ENCODE measurements at regions not wholly inside any gene's neighbourhood (a gene's known extent, or its start where the extent isn't known, plus 50 kb on each side); places are given as distances from the start of the nearest gene placed in this dataset.
"Not testable (repeated sequence)": the region's sequence is repeated elsewhere in the genome, so short reads cannot be mapped to it uniquely, and the experiment has no call there.

DNA sequence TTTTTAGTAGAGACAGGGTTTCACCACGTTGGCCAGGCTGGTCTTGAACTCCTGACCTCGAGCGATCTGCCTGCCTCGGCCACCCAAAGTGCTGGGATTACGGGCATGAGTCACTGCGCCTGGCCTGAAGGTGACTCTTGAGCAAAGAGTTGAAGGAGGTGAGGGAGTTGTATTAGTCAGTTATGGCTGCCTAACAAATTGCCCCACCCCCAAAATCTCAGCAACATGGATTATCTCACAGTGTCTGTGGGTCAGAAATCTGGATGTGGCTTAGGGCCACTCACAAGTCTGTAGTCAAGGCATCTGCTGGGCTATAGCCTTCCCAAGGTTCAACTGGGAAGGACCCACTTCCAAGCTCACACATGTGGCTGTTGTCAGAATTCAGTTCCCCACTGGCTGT, 52.8 kb upstream of the ADGRE5 start:
- FAIRE-seq: no peak

GRCh38 chr19:14327061-14327460, 54.2 kb upstream of the ADGRE5 start:
- FAIRE-seq: not testable (repeated sequence)

DNA sequence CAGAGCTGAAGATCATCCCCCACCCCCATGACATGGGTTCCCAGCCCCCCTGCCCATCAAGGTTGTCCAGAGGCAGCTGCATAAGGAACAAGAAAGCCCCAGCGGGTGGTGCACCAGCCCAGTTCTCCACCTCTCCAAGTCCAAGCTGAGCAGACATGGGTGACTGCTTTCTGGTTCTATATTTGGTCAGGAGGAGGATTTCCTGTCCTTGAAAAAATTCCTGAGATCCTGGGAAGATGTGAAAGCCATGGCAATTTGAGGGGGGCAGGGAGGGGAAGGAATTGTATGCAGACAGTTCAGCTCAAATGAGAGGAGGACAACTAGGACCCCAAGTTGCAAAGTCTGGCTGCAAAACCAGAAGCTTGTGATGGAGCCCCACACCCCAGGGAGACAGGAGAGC, 55.4 kb upstream of the ADGRE5 start:
- FAIRE-seq: no peak

DNA sequence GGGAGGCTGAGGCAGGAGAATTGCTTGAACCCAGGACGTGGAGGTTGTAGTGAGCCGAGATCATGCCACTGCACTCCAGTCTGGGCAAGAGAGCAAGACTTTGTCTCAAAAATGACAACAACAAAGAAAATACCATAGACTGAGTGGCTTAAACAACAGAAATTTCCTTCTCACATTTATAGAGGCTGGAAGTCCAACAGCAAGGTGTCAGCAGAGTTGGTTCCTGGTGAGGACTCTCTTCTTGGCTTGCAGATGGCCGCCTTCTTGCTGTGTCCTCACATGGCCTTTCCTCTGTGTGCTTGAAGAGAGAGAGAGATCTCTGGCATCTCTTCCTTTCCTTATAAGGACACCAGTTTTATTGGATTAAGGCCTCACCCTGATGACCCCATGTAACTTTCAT, 56.1 kb upstream of the ADGRE5 start:
- FAIRE-seq: no peak

DNA sequence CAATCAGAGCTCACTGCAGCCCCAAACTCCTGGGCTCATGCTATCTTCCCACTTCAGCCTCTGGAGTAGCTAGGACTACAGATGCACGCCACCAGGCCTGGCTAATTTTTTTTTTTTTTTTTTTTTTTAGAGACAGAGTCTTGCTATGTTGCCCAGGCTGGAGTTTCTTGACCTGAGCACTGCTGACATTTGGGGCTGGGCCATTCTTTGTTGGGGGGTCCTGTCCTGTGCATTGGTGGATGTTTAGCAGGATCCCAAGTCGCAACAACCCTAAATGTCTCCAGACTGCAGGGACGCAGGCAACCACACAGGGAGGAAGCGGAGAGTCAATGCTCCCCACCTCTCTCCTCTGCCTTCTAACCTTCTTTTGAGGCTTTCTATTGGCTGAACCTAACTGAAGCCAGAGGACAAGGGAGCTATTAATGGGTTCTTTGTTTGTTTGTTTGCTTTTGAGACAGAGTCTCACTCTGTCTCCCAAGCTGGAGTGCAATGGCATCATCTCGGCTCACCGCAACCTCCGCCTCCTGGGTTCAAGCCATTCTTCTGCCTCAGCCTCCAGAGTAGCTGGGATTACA, 58.3 kb upstream of the ADGRE5 start:
- no peak for FAIRE-seq

DNA sequence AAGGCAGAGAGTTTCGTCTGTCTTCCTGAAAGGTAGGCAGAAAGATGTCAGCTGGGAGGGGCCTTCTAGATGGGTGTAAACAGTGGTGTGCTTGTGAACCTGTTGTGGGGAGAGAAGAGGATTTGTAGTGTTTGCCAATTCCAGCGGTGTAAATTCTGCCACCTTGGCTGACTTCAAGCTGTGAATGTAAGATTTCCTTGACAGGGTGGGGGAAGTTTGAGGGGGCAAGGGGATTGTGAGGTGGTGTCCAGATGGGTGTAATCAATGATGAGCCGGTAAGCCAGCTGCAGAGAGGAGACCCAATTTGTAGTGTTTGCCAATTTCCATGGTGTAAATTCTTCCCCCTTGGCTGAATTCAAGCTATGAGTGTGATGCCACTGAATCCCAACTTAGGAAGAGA, 61.0 kb upstream of the ADGRE5 start:
- no peak for FAIRE-seq

DNA sequence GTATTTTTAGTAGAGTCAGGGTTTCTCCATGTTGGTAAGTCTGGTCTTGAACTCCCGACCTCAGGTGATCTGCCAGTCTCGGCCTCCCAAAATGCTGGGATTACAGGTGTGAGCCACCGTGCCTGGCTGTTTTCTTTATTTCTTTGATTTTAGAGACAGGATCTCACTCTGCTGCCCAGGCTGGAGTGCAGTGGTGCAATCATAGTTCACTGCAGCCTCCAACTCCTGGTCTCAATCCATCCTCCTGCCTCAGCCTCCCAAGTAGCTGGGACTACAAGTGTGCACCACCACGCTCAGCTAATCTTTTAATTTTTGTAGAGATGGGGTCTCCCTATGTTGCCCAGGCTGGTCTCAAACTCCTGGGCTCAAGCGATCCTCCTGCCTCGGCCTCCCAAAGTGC, 61.5 kb upstream of the ADGRE5 start:
- not testable (repeated sequence) for FAIRE-seq

DNA sequence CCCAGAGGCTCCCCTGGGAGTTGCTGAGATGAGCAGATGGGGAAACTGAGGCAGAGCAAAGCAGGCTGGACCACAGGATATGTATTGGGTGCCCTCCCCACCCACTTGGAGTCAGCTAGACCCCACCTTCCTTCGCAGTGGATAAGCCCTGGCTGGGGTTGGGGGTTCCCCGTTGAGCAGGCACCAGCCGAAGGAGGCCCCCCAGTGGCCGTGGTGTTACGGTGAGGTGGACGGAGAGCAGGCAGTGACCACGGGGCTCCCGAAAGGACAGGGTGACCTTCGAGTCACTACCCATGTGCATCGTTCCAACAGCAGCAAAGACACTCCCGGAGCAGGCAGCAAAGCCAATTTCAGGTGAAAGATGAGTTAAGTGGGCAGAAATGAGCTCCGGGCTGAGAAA, 62.4 kb upstream of the ADGRE5 start:
- FAIRE-seq: no peak

GRCh38 chr19:14317157-14317556, 64.1 kb upstream of the ADGRE5 start:
- FAIRE-seq: no peak

GRCh38 chr19:14315433-14315832, 65.8 kb upstream of the ADGRE5 start:
- FAIRE-seq: no peak

GRCh38 chr19:14310055-14310454, 71.2 kb upstream of the ADGRE5 start:
- no peak for FAIRE-seq

- no peak for FAIRE-seq
Measured at GRCh38 chr19:14305706-14306105, 75.5 kb upstream of the ADGRE5 start.

DNA sequence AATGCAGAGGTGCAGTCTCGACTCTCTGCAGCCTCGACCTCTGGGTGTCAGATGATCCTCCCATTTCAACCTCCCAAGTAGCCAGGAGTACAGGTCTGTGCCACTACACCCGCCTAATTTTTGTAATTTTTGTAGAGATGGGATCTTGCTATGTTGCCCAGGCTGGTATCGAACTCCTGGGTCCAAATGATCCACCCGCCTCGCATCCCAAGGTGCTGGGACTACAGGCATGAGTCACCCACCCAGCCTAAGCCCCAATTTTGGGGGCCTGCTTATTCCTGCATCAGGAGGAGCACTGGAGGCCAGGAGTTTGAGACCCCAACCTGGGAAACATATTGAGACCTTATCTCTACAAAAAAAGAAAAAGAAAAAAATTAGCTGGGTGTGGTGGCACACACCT, 80.1 kb upstream of the ADGRE5 start:
- FAIRE-seq: no peak

DNA sequence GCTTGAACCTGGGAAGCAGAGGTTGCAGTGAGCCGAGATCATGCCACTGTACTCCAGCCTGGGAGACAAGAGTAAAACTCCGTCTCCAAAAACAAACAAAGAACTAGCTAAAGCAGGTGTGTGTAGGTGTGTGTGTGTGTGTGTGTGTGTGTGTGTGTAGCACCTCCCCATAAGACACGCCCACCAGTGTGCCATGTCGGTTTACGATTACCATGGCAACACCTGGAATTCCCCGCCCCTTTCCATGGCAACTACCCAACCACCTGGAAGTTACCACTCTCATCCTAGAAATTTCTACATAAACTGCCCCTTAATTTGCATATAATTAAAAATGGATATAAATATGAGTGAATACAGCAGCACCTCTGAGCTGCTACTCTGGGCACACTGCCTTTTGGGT, 80.9 kb upstream of the ADGRE5 start:
- FAIRE-seq: no peak

DNA sequence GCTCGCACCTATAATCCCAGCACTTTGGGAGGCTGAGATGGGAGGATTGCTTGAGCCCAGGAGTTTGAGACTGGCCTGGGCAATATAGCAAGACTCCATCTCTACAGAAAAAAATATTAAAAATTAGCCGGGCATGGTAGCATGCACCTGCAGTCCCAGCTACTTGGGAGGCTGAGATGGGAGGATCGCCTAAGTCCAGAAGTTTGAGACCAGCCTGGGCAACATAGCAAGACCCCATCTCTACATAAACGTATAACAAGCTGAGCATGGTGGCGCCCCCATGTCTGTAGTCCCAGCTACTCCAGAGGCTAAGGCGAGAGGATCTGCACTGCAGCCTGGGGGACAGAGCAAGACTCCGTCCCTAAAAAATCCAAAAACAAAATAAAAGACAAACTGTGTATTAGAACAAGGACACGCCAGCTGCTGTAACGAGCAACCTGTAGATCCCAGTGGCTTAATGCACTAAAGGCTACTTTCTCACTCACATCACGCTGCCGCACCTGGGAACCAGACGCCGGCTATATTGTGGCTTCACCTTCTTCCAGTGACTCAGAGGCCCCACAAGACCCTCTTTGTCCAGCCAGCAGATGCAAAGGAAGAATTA, 81.9 kb upstream of the ADGRE5 start:
- not testable (repeated sequence) for FAIRE-seq

- not testable (repeated sequence) for FAIRE-seq
Measured at GRCh38 chr19:14297883-14298576, 83.2 kb upstream of the ADGRE5 start.

- FAIRE-seq: not testable (repeated sequence)
Measured at GRCh38 chr19:14294974-14295373, 86.3 kb upstream of the ADGRE5 start.

DNA sequence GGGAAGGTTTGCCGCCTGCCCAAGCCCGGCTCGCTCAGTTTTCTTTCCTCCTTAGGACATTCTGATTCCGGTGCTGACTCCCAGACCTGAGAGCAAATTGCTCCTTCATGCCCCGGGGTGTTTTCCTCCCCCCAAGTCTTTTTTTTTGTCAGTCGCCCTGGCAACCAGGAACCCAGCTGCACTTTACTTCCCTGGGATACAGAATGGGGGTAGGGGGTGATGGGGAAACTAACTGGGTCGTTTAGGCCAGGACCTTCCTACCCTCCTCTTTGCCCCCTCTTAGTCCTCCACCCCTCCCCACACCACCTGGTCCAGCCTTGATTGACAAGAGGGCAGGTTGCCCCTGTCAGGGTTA, 87.5 kb upstream of the ADGRE5 start:
- not testable (repeated sequence) for FAIRE-seq

GRCh38 chr19:14293101-14293815, 87.3 kb upstream of the ADGRL1 start:
- FAIRE-seq: not testable (repeated sequence)

DNA sequence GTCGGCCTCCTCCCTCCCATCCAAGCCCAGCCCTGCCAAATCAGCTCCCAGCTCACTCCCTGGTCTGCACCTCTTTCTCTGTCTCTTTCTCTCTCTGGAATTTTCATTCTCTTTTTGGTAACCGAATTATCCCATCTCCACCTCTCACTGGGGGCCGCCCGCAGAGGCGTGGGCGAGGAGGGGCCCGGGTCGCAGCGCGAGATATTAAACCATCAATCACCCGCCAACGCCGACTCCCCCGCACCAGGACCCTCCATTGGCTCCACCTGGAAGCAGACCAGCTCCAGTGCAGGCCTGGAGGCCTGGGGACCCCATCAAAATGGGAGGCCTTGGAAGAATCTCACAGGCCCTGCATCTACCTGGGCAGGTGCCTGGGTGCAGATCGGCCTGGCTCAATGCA, 83.8 kb upstream of the ADGRL1 start:
- FAIRE-seq: not testable (repeated sequence)

GRCh38 chr19:14287837-14288236, 81.9 kb upstream of the ADGRL1 start:
- FAIRE-seq: not testable (repeated sequence)

- FAIRE-seq: not testable (repeated sequence)
Measured at GRCh38 chr19:14286594-14286993, 80.6 kb upstream of the ADGRL1 start.

DNA sequence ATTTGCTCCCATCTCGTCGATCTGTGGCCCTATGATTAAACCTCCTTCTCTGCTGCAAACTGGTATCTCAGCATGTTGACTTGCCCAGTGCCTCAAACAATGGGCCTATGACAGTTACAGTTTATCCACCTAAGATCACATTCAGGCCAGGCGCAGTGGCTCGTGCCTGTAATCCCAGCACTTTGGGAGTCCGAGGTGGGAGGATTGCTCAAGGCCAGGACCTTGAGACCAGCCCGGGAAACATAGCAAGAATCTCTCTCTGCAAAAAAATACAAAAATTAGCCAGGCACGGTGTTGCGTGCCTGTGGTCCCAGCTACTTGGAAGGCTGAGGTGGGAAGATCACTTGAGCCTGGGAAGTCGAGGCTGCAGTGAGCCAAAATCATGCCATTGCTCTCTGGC, 79.8 kb upstream of the ADGRL1 start:
- not testable (repeated sequence) for FAIRE-seq

Measured in A204.1 (cell line).